HG03521 (cell line): ENCODE measurements at regions not wholly inside any gene's neighbourhood (a gene's known extent, or its start where the extent isn't known, plus 50 kb on each side); places are given as distances from the start of the nearest gene placed in this dataset.
"Not testable (repeated sequence)": the region's sequence is repeated elsewhere in the genome, so short reads cannot be mapped to it uniquely, and the experiment has no call there.

ENCODE experiments used
- ATAC-seq: cut with Tn5 transposase; IDR thresholded peaks from one replicate; pipeline ENCODE4 v1.9.1; 2021; ENCODE audit warnings: mild to moderate bottlenecking, moderate library complexity; ENCODE audit not compliant: unreplicated experiment

- no peak for ATAC-seq
Observed at GRCh38 chr1:177648138-177648537, 321.7 kb downstream of the SEC16B start.

- ATAC-seq = no peak
Observed at GRCh38 chr1:177646757-177647730, 322.8 kb downstream of the SEC16B start.

GRCh38 chr1:177645491-177646190 lies 324.2 kb downstream of the SEC16B start:
- no peak for ATAC-seq

GRCh38 chr1:177640687-177641086 lies 329.2 kb downstream of the SEC16B start:
- ATAC-seq = no peak

GRCh38 chr1:177634151-177634550 lies 335.7 kb downstream of the SEC16B start:
- not testable (repeated sequence) for ATAC-seq

DNA sequence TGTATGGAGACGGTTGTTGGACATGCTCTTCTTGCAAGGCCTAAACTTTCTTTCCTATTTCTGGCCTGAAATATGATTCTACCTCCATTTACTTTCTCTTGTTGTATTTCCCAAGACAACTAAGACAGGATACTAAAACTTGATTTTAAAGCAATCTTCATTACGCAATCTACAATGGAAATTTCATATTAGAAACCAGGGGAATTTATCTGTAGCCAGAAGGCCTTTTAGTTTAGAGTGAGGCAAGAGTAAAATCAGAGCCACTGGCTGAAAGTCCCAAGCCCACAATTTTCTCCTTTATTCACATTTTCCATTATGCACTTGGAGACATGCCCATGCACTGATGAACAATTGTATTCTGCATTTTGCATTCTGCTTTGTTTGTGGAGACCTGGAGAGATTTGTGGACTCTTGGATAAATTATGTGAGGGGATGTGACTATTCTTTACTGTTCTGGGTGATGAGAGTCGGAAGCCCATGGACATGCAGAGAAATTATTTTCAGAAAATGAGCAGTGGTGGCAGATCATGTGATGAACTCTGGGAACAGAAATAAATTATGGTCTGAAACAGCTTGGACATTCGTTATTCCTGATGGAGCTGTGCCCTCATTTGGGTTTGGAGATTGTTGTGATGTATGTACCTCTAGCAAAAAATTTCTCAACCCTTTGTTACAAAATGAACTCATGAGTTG lies 336.8 kb downstream of the SEC16B start:
- ATAC-seq = no peak

DNA sequence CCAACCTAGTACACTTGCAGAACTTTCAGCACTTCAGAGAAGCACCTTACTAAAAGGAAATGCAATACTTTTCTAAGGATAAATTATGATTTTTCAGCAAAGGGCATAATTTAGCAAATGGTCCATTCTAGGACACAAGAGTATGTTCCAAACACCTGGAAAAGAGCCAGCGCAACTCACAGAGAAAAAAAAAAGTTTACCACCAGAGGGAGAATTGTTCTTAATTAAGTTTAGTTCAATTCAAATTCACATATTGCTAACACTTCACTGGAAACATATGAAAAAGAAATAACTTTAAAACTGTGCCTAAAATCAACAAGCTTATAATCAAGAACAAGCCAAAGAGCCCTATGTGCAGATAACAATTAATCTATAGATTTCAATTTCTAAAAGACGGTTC lies 338.1 kb downstream of the SEC16B start:
- no peak for ATAC-seq

DNA sequence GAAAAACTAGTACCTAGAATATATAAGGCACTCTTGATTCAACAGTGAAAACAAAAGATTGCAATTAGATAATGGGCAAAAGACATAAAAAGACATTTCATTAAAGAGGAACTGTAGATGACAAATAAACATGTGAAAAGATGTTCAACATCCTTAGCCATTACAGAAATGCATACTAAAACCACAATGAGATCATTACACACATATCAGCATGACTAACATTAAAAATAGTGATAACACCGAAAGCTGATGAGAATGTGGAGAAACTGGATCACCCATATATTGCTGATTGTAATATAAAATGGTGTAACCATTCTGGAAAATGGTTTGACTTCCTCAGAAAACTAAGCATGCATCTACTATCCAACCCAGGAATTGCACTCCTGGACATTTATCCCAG lies 340.3 kb downstream of the SEC16B start:
- ATAC-seq = no peak

- no peak for ATAC-seq
Observed at GRCh38 chr1:177627148-177627910, 342.5 kb downstream of the SEC16B start.

- ATAC-seq = no peak
Observed at GRCh38 chr1:177620636-177621190, 349.1 kb downstream of the SEC16B start.

- ATAC-seq = no peak
Observed at GRCh38 chr1:177615251-177615650, 354.6 kb downstream of the SEC16B start.

DNA sequence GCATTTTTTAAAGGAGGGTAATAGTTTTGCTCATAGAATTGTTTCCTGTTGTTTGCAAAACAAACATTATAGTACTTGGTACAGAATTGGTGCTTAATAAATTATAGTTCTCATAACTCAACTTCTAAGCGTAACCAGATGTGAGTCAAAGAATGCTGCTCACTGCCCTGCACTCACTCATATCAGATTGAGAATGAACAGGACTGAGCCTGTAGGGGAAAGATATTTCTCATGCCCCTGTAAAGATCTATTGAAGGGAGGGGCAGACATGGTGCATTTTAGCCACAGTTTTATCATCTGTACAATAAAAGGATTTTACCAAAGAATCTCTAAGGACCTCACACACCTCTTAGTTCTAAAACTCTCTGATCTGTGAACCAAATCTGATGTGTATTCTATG lies 358.5 kb downstream of the SEC16B start:
- no peak for ATAC-seq

- ATAC-seq = no peak
Observed at GRCh38 chr1:177609953-177610352, 359.9 kb downstream of the SEC16B start.

- ATAC-seq = no peak
Observed at GRCh38 chr1:177600936-177601335, 368.9 kb downstream of the SEC16B start.

GRCh38 chr1:177600321-177600720 lies 369.5 kb downstream of the SEC16B start:
- no peak for ATAC-seq

GRCh38 chr1:177597393-177597792 lies 372.5 kb downstream of the SEC16B start:
- ATAC-seq = no peak

DNA sequence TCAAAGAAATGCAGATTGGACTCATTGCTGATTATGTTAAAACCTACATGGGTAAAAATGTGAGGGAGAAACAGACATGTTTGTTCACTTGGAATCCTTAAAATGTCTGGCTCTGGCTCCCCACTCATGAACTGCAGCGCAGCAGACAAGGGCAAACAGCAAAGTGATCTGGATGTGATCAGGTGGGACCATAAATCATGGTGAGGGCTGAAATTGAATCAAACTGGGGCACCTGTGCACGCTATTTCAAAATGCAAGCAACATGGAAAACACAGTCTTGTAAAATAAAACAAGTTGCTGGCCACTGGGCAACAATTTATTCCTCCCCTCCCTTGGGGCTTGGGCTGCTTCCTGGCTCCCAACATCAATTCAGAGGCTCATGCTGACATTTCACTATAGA lies 373.4 kb downstream of the SEC16B start:
- ATAC-seq = no peak

DNA sequence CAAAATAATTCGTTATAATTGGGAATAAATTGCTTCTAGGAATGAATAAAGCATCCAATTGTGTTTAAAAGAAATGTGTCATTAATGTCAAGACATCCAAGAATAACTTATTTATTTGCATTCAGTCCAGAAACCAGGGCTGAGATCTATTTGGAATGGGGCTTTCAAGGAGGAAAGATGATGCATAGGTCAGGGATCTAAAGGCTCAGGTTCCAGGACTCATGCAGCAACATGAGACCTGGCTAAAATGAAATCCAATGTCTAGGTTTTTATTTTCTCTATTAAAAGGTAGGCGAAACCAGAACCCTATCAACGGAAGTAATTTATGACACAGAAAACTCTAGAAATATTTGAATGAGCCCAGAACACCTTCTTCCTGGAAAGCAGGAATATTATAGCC lies 376.8 kb downstream of the SEC16B start:
- ATAC-seq = no peak

DNA sequence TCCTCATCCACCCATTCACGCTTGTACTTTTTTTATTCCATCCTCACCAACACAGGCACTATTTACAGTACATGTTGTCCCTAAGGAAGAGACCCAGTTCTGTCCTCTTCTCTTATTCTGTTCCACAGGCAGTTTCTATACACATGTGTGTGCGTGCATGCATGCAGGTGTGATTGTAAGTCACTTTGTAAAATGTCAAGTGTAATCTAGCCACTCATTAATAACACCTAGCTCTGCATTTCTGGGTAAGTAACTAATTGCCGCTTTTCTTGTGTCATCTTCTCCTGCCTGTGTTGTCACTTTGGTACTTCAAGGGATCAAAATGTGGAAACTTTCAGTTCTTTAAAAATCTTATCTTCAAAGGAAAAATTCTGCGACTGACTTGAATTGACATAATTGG lies 377.2 kb downstream of the SEC16B start:
- no peak for ATAC-seq

- ATAC-seq = no peak
Observed at GRCh38 chr1:177591155-177591554, 378.7 kb downstream of the SEC16B start.
